ENCODE measurements at regions not wholly inside any gene's neighbourhood (a gene's known extent, or its start where the extent isn't known, plus 50 kb on each side); places are given as distances from the start of the nearest gene placed in this dataset.

DNA sequence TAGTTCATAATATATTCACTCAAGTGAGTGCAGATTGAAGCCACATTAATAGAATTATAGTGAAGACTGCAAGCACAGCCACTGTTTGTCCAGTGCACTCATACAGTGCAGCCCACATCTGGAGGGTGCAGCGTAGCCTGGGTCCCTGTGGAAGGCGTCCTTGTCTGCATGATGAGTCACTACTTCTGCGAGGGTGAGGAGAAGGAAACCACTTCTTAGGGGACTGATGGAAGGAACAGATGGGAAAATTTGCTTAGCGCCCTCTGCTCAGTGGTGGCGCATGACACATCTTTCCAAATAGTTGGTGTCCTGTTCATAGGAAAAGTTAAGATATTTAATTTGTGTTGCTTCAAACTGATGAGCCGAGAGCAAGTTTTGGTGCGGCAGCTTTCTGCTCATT, 330.4 kb upstream of the SMIM21 start:
- no peak overlapping the region for H3K4me3 ChIP-seq
- intact Hi-C loops (cut with DNase I, micrococcal nuclease): no loop called here
- no peaks in the 10 kb centered on the region for H3K4me1 ChIP-seq (ENCODE audit: low read depth)
- DNase-seq (no peak), ATAC-seq (no peak)
- no peaks in the 10 kb centered on the region for H3K36me3 ChIP-seq (ENCODE audit: low read depth)
- H3K9me3 ChIP-seq: no peaks in the 10 kb centered on the region
- TF ChIP-seq, protein P1, sequence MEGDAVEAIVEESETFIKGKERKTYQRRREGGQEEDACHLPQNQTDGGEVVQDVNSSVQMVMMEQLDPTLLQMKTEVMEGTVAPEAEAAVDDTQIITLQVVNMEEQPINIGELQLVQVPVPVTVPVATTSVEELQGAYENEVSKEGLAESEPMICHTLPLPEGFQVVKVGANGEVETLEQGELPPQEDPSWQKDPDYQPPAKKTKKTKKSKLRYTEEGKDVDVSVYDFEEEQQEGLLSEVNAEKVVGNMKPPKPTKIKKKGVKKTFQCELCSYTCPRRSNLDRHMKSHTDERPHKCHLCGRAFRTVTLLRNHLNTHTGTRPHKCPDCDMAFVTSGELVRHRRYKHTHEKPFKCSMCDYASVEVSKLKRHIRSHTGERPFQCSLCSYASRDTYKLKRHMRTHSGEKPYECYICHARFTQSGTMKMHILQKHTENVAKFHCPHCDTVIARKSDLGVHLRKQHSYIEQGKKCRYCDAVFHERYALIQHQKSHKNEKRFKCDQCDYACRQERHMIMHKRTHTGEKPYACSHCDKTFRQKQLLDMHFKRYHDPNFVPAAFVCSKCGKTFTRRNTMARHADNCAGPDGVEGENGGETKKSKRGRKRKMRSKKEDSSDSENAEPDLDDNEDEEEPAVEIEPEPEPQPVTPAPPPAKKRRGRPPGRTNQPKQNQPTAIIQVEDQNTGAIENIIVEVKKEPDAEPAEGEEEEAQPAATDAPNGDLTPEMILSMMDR (IDR thresholded peaks at IDR 0.05): no peak

DNA sequence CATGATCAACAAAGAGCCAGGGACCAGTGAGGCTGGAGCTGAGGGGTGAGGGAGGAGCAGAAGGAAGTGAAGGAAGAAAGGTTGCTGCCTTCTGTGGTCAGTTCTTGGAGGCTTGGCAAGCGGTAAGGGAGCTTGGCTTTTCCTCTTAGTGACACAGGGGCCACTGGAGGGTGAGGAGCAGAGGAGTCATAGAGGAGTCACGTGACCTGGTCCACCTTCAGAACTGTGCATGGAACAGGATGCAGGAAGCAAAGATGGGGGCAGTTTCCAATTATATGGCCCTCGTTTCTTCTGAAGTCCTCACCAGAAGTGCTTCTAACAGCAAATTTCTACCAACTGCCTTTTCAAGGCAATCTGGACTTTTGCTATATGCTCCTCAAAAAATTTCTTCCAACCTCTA, 326.9 kb upstream of the SMIM21 start:
- intact Hi-C loops (cut with DNase I, micrococcal nuclease): no loop called here
- no peak for ATAC-seq
- TF ChIP-seq, protein P1 (IDR thresholded peaks at IDR 0.05): no peak

DNA sequence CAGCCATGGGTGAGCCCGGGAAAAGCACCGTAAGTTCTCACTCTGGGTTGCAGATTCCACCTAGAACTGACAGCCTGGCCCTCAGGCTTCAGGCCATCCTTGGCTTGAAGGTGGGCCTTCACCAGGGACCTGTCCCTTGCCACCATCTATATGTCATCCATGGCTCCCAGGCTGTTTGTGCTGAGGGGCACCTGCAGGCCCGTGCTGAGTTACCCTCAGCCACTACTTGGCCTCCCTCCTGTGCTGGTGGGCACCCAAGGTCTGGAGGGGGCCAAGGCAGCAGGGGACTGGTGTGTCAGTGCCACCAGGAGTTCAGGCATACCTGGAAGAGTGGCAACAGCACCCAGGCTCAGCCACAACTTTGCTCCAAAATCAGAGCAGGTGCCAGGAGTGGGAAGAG, 326.2 kb upstream of the SMIM21 start:
- DNase-seq: no peak
- H3K36me3 ChIP-seq (ENCODE audit: low read depth): no peaks in the 10 kb centered on the region
- no peak overlapping the region for H3K4me3 ChIP-seq
- ATAC-seq: no peak
- H3K4me1 ChIP-seq (ENCODE audit: low read depth): no peaks in the 10 kb centered on the region
- intact Hi-C loops (cut with DNase I, micrococcal nuclease): no loop called here
- no peaks in the 10 kb centered on the region for H3K9me3 ChIP-seq
- TF ChIP-seq, protein P1 (IDR thresholded peaks at IDR 0.05): no peak

More for the DNA sequence above, 326.9 kb upstream of the SMIM21 start:
- no peak for DNase-seq
- no peaks in the 10 kb centered on the region for H3K9me3 ChIP-seq
- no peaks in the 10 kb centered on the region for H3K36me3 ChIP-seq (ENCODE audit: low read depth)
- no peaks in the 10 kb centered on the region for H3K4me1 ChIP-seq (ENCODE audit: low read depth)
- no peak overlapping the region for H3K4me3 ChIP-seq

DNA sequence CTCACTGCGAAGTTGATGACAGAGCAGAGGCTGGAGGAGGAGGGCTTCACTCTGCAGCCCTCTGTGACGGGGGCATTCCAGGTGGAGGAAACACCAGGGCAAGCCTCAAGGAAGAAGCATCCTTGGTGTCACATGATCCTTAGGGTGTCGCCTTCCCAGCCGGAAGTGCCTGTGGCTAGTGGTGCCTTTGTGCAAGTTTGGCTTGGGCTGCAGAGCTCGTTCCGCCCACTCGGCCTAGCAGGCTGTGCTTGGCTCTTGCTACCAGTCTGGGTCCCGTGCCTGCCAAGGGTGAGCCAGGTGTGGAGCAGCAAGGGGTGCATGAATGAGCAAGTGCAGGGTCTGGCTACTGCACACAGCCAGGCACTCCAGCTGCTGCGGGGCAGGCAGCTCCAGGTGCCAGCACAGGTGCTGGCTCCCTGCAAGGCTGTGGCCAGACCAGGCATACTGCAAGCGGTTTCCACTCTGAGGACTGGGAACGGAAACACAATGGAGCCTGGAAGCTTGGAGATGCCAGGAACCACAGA, 325.3 kb upstream of the SMIM21 start:
- TF ChIP-seq, protein P1 (IDR thresholded peaks at IDR 0.05): no peak
- Histone ChIP-seq H3K36me3 (ENCODE audit: low read depth) (no peaks in the 10 kb centered on the region), H3K4me1 (ENCODE audit: low read depth) (no peaks in the 10 kb centered on the region), H3K9me3 (no peaks in the 10 kb centered on the region), H3K4me3 (no peak overlapping the region)
- DNase-seq (no peak), ATAC-seq (no peak)
- intact Hi-C loops (cut with DNase I, micrococcal nuclease): no loop called here

DNA sequence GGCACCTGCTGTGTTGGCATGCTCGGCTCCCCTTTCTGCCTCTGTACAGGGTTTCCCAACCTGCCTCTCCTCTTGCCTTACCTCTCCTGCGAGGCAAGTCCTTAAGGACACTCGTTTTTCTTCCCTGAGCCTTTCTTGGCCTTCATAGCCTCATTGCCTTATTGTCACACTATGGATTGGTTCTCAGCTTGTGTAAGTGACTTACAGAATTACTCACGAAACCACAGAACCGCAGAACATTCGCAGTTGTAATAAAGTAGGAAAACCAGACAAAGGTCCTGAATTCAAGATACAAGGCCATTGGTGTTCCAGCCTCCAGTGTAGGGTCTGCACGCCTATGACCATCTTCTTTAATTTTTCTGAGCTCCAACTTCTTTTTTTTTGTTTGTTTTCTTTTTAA, 317.6 kb upstream of the SMIM21 start:
- Histone ChIP-seq H3K9me3 (no peaks in the 10 kb centered on the region), H3K4me1 (ENCODE audit: low read depth) (no peaks in the 10 kb centered on the region), H3K4me3 (no peak overlapping the region), H3K36me3 (ENCODE audit: low read depth) (no peaks in the 10 kb centered on the region)
- no peak for DNase-seq
- TF ChIP-seq, protein P1 (IDR thresholded peaks at IDR 0.05): no peak
- intact Hi-C loops (cut with DNase I, micrococcal nuclease): no loop called here
- no peak for ATAC-seq

DNA sequence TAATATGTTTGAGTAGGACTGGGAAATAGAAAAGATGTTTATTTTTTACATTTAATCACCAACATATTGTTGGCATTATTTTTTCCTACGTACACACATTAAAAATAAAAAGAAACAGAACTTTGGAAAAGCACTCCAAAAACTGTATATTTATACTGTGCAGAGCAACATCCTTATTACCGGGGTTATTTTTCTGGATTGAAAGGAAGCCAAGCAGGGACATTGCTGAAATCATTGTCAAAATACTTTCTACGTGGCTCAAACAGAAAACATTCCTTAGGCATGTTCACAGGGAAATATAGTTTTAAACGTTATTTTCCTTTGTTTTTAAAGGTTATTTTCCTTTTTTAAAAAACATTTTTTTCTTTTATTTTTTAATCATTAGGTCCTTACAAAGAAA, 315.0 kb upstream of the SMIM21 start:
- ATAC-seq (no peak), DNase-seq (no peak)
- Histone ChIP-seq H3K36me3 (ENCODE audit: low read depth) (no peaks in the 10 kb centered on the region), H3K4me3 (no peak overlapping the region), H3K9me3 (no peaks in the 10 kb centered on the region), H3K4me1 (ENCODE audit: low read depth) (no peaks in the 10 kb centered on the region)
- TF ChIP-seq, protein P1 (IDR thresholded peaks at IDR 0.05): no peak
- intact Hi-C loops (cut with DNase I, micrococcal nuclease): no loop called here
